ENCODE measurements at regions not wholly inside any gene's neighbourhood (a gene's known extent, or its start where the extent isn't known, plus 50 kb on each side); places are given as distances from the start of the nearest gene placed in this dataset.

- DNase-seq (ENCODE audit: low read depth, low spot score) (no peak), FAIRE-seq (no peak)
- no peaks in the 10 kb centered on the region for H3K9me3 ChIP-seq (ENCODE audit: control insufficient read depth, low read depth, low read length)
- H2AFZ ChIP-seq (ENCODE audit: control insufficient read depth, low read length), result no peak overlapping the region
- H4K20me1 ChIP-seq (ENCODE audit: control insufficient read depth, extremely low read depth, insufficient read depth, low read length), result no peaks in the 10 kb centered on the region
- no peak overlapping the region for H3K4me3 ChIP-seq (ENCODE audit: control insufficient read depth in 2 of 3, extremely low read depth in 1 of 3, insufficient read depth in 2 of 3, low read depth in 1 of 3, low read length in 3 of 3)
- H3K27ac ChIP-seq (ENCODE audit: control insufficient read depth, insufficient read depth, low read length), result no peak overlapping the region
- H3K9ac ChIP-seq (ENCODE audit: control insufficient read depth, extremely low read depth, insufficient read depth, low read length), result no peak overlapping the region
- H3K9me1 ChIP-seq (ENCODE audit: control insufficient read depth, extremely low read depth, insufficient read depth, low read length), result no peaks in the 10 kb centered on the region
- no peaks in the 10 kb centered on the region for H3K4me1 ChIP-seq (ENCODE audit: control insufficient read depth, extremely low read depth, insufficient read depth, low read length)
- H3K36me3 ChIP-seq (ENCODE audit: control insufficient read depth in 2 of 2, extremely low read depth in 1 of 2, insufficient read depth in 2 of 2, low read length in 2 of 2), result no peaks in the 10 kb centered on the region
- no peak for TF ChIP-seq EZH2 (IDR thresholded peaks at IDR 0.05; ENCODE audit: low read length)
- no peak for TF ChIP-seq CTCF (optimal IDR thresholded peaks at IDR 0.05 in 1 of 3, IDR thresholded peaks at IDR 0.05 in 1 of 3, conservative IDR thresholded peaks at IDR 0.05 in 1 of 3; ENCODE audit: extremely low read depth in 1 of 3, insufficient read depth in 2 of 3, low read length in 3 of 3)
- dilution Hi-C loops (cut with MboI; ENCODE audit: extremely low pct_ligation_motif_present, low sequenced_read_pairs), result no loop called here
- no peak overlapping the region for H3K4me2 ChIP-seq (ENCODE audit: control insufficient read depth, extremely low read depth, insufficient read depth, low read depth, low read length)
- H3K27me3 ChIP-seq (ENCODE audit: control insufficient read depth, extremely low read depth, insufficient read depth, low read length), result no peaks in the 10 kb centered on the region
- no peaks in the 10 kb centered on the region for H3K79me2 ChIP-seq (ENCODE audit: control insufficient read depth, insufficient read depth, low read length)
These were observed 329.1 kb downstream of the VPS13C start for GRCh38 chr15:61731099-61731498.

- H3K4me2 ChIP-seq (ENCODE audit: control insufficient read depth, extremely low read depth, insufficient read depth, low read depth, low read length), result no peak overlapping the region
- H3K4me3 ChIP-seq (ENCODE audit: control insufficient read depth in 2 of 3, extremely low read depth in 1 of 3, insufficient read depth in 2 of 3, low read depth in 1 of 3, low read length in 3 of 3), result no peak overlapping the region
- H3K79me2 ChIP-seq (ENCODE audit: control insufficient read depth, insufficient read depth, low read length), result no peaks in the 10 kb centered on the region
- TF ChIP-seq CTCF (optimal IDR thresholded peaks at IDR 0.05 in 1 of 3, IDR thresholded peaks at IDR 0.05 in 1 of 3, conservative IDR thresholded peaks at IDR 0.05 in 1 of 3; ENCODE audit: extremely low read depth in 1 of 3, insufficient read depth in 2 of 3, low read length in 3 of 3), result no peak
- TF ChIP-seq EZH2 (IDR thresholded peaks at IDR 0.05; ENCODE audit: low read length), result no peak
- no peaks in the 10 kb centered on the region for H4K20me1 ChIP-seq (ENCODE audit: control insufficient read depth, extremely low read depth, insufficient read depth, low read length)
- no peaks in the 10 kb centered on the region for H3K9me3 ChIP-seq (ENCODE audit: control insufficient read depth, low read depth, low read length)
- H3K9me1 ChIP-seq (ENCODE audit: control insufficient read depth, extremely low read depth, insufficient read depth, low read length), result no peaks in the 10 kb centered on the region
- H3K27ac ChIP-seq (ENCODE audit: control insufficient read depth, insufficient read depth, low read length), result no peak overlapping the region
- dilution Hi-C loops (cut with MboI; ENCODE audit: extremely low pct_ligation_motif_present, low sequenced_read_pairs), result no loop called here
- no peak overlapping the region for H3K9ac ChIP-seq (ENCODE audit: control insufficient read depth, extremely low read depth, insufficient read depth, low read length)
- FAIRE-seq (no peak), DNase-seq (ENCODE audit: low read depth, low spot score) (no peak)
- H2AFZ ChIP-seq (ENCODE audit: control insufficient read depth, low read length), result no peak overlapping the region
- no peaks in the 10 kb centered on the region for H3K36me3 ChIP-seq (ENCODE audit: control insufficient read depth in 2 of 2, extremely low read depth in 1 of 2, insufficient read depth in 2 of 2, low read length in 2 of 2)
- no peaks in the 10 kb centered on the region for H3K27me3 ChIP-seq (ENCODE audit: control insufficient read depth, extremely low read depth, insufficient read depth, low read length)
- no peaks in the 10 kb centered on the region for H3K4me1 ChIP-seq (ENCODE audit: control insufficient read depth, extremely low read depth, insufficient read depth, low read length)
These were observed 330.6 kb downstream of the VPS13C start for GRCh38 chr15:61729646-61730045.

Data from keratinocyte (primary cell).